OCI-M1 (cell line): ENCODE measurements at regions not wholly inside any gene's neighbourhood (a gene's known extent, or its start where the extent isn't known, plus 50 kb on each side); places are given as distances from the start of the nearest gene placed in this dataset.
"Not testable (repeated sequence)": the region's sequence is repeated elsewhere in the genome, so short reads cannot be mapped to it uniquely, and the experiment has no call there.

Experiments used
- DNase-seq: peaks from one replicate; lab custom pipeline; 2025; lab: John Stamatoyannopoulos, UW

DNA sequence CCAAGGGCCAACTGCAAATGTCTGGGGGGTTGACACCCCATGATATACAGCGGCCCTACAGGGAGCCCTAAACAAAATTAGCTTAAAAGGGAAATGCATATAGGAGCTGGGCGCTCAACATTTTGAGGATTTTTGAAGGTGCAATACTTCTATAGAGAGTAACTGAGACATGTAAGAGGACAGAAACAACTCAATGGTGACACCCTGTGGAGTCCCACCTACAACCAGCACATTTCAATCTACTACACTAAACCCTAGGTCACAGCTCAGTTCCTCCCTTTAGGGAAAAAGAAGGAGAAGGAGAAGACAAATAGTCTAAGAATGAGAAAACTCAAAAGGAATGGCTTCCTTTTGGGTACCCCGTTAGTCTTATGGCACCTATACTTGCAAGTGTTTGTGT is 1010.5 kb upstream of the NOVA1 start:
- peak; percentile 1 for DNase-seq

DNA sequence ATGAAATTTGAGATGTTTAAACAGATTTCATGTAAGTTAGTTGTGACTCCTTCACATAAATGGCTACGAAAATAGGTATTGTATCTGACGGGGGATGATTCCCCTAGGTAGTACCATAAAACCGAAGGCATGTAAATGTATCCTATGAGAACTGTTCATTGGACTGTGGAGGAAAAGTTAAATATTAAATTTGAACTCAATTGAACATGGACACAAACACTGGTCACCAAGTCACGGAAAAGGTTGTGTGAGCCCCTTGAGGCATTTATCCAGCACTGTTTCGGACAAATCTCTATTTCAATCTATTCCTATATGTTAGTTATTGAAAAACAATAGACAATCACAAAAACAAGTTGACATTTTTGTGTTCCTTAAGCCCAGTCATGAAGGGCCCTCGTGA is 1014.3 kb upstream of the NOVA1 start:
- no peak for DNase-seq

DNA sequence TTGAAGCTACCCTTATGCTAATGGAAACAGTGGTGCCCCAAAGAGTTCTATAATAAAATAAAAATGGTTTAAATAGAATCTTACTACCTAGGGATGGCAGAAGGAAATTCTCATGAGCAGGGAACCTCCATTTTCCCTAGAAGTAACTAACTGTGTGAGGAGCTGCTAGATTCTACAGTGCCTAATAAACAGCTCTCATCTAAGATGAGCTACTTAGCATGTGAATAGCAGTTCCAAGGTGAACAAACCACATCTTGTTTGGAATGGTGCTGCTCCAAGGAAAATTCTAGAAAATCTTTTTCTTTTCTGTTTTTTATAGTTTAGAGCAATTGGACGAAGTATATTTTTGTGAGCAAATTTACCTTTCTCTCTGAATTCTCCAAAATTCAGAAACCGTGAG is 1015.3 kb upstream of the NOVA1 start:
- DNase-seq, result no peak

DNA sequence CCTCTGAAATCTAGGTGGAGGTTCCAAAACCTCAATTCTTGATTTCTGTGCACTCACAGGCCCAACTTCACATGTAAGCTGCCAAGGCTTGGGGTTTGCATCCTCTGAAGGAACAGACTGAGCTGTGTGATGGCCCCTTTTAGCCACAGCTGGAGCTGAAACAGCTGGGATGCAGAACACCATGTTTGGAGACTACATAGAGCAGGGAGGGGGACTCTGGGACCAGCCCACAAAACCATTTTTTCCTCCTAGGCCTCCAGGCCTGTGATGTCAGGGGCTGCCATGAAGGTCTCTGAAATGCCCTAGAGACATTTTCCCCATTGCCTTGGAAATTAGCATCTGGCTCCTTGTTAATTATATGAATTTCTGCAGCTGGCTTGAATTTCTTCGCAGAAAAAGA is 1025.9 kb upstream of the NOVA1 start:
- no peak for DNase-seq

DNA sequence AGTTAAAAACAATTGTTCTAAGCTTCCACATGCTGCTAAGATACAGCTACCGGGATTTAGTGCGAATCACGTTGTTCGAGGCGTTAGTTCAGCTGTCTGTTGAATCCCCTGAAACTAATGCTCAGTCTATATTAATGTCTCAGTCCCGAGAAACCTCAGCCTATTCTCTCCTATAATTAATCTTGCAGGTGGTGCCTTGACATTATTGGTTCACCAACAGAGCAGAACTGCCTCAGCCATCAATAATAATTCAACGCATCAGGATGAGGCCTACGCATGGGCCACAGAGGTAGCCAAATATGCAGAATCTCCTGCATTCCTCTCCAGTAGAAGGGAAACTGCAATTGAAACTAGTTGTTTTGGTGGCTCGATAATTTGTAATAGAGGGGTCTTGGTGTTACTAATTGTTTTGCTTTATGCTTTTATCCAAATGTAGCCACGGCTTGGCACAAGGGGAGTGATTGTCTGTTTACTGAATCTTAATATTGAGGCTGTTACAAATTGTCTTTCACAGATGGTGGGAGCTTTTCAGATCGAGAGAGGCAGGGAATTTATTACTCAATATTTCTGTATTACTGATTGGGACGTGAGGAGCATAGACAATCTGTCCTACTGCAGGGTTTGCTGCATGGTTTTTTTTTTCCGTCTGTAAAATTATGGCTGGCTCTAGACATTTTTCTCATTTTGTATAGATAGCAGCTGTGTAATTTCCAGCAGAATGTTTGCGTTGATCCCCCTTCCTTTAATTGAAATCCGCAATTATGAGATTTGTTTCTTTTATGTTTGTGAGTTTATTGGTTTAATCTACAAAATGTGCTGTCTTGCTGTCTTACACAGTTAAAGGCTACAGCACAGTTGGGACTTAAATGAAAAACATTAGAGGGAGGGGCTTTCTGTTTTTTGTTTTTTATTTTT is 1036.5 kb upstream of the NOVA1 start:
- DNase-seq, result no peak

DNA sequence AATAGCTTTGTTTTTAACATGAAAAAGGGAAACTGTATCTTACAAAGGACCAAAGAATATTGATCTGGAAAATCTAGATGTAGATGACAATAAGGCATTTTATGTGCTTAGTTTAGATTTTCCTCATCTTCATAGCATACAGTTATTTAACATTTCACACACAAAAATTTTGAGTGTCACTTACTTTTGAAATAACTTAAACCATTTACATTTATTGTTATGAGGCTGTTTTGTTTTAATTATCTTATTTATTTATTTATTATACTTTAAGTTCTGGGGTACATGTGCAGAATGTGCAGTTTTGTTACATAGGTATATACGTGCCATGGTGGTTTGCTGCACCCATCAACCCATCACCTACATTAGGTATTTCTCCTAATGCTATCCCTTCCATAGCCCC is 1042.9 kb upstream of the NOVA1 start:
- not testable (repeated sequence) for DNase-seq

DNA sequence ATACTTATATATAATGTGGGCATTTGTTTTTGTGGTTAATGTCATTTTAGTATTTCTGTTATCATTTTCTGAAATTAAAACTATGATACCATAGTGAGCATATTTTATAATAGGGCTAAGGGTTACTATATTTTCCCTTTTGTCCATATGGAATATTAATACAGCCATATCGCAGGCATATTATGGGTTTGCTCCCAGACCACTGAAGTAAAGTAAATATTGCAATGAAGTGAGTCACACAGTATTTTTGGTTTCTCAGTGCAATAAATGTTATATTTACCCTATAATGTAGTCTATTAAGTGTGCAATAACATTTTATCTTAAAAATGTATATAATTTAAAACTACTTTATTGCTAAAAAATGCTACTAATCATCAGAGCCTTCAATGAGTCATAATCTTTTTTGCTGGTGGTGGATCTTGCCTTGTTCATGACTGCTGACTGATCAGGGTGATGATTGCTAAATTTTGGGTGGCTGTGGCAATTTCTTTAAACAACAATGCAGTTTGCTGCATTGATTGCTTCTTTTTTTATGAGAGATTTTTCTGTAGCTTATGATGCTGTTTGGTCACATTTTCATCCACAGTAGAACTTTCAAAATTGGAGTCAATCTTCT is 1044.5 kb upstream of the NOVA1 start:
- no peak for DNase-seq

DNA sequence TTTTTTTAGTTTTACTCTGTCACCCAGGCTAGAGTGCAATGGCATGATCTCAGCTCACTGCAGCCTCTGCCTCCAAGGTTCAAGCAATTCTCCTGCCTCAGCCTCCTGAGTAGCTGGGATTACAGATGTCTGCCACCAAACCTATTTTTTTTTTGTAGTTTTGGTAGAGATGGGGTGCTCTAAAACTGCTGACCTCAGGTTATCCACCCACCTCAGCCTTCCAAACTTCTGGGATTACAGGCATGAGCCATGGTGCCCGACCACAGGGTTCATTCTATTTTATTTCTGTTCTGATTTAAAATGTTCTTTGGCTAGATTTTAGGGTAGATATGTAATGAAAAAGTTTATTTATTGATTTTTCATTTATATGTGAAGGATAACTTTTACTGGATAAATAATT is 1062.8 kb upstream of the NOVA1 start:
- DNase-seq, result no peak

DNA sequence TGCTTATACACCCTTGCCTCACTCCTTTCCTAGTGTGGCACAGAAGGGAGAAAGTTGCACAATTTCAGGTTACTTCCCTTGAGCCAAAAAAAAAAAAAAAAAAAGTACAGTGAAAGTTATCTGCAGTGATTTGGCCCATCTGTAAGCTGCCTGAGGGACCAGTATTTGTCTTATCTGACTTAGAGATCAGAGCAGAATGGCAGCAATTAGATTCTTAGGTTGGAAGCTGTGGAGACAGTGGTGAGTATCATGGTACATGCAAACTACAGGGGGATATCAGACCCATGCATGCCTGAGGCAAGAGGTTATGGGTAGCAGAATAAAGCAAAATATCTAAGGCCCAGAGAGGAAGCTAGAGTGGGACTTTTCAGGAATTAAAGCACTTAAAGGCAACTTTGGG is 1070.7 kb upstream of the NOVA1 start:
- no peak for DNase-seq

DNA sequence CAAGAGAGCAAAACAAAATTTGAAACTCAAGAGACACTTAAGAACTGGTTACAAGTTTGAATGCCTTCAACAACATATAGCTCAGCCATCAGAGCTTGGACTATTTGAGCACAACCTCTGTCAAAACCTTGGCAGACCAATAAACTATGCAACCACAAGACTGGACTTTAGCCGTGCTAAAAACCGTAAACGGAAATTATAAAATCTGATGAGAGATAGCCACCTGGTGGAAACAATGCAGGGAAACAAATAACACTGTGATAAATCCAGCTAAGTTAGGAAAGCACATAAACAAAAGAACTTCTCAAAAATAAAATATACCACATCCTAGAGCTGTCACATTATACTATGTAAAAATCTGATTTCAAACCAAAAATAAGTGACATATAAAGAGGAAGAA is 1074.2 kb upstream of the NOVA1 start:
- DNase-seq, result peak; percentile 60

DNA sequence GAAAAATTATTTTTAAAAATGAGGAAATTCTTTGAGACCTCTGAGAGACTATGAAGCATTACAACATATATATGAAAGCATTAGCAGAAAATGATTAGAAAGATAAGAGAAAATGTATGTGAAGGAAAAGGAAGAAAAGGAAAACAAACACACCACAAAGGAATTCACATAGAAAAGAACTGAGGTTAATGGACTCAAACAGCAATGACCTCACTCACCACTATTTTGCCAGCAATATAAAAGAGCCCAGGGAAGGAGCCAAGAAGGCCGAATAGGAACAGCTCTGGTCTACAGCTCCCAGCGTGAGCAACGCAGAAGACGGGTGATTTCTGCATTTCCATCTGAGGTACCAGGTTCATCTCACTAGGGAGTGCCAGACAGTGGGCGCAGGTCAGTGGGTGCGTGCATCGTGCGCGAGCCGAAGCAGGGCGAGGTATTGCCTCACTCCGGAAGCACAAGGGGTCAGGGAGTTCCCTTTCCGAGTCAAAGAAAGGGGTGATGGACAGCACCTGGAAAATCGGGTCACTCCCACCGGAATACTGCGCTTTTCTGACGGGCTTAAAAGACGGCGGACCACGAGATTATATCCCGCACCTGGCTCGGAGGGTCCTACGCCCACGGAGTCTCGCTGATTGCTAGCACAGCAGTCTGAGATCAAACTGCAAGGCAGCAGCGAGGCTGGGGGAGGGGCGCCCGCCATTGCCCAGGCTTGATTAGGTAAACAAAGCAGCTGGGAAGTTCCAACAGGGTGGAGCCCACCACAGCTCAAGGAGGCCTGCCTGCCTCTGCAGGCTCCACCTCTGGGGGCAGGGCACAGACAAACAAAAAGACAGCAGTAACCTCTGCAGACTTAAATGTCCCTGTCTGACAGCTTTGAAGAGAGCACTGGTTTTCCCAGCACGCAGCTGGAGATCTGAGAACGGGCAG is 1075.2 kb upstream of the NOVA1 start:
- DNase-seq, result not testable (repeated sequence)

DNA sequence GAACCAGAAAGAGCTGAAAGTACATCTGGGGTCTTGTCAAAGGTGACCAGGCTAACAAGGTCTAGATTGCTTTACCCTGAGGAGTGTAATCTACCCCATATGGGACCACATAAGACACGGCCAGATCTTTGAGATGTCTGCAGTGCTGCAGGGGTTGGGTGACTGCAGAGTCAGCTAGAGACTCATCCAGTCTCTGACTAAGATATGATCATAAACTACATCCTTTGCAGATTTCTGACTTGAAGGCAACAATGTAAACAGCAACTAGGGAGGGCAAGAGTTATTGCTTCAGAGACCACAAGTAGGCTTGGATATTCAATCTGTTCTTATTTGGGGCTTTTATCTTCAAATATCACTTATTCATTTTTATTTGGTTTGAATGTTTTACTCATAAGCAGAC is 1080.5 kb upstream of the FOXG1 start:
- no peak for DNase-seq

DNA sequence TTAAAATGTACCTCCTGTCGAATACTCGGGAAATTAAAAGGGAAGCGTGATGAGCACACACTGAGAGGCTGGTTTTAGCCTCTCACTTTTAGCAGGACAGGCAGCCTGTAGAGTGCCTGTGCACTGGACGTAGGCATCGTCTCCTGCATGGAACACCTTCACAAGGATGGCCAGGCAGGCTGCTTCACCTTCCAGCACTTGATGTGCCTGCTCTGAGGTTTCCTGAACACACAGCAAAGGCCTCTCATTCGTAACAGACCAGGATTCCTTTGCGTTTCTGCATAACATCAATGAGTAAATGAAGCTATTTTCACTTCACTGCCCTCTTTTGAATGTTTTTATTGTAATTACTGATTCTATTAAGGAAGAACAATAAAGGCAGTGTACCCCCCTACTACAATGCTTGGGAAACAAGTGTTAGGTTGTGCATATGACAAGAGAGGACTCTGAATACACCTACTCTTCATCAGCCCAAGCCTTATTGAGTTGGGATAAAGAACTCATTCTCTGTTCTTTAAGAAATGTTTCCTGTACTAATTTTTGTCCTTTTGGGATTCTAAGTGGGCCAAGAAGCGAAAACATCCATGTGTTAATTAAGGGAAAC is 1077.6 kb upstream of the FOXG1 start:
- DNase-seq, result no peak

DNA sequence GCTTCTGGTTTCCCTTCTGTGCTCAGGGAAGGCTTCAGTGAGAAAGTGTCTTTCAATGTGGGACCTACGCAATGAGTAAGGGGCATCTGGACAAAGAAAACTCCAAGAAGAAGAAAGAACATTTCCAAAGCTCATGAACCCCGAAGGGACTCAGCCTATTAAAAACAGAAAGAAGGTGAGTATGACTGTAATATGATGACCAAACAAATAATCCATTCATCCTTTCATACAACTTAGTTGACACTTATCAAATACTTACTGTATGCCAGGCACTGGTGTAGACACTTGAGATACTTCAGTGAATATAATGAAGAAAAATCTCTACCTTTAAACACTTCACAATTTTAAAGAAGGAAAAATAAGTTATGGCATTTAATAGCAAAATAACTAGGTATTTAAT is 1054.2 kb upstream of the FOXG1 start:
- DNase-seq, result no peak

DNA sequence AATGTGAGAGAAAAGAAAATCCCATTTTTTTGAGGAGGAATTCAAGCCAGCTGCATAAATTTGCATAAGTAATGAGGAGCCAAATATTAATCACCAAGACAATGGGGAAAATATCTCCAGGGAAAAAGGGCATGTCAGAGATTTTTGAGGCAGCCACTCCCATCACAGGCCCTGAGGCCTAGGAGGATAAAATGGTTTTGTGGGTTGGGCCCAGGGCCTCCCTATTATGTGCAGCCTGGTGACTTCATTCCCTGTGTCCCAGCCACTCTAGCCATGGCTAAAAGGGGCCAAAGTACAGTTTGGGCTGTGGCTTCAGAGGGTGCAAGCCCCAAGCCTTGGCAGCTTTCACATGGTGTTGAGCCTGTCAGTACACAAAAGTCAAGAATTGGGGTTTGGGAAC is 1051.0 kb upstream of the FOXG1 start:
- no peak for DNase-seq

DNA sequence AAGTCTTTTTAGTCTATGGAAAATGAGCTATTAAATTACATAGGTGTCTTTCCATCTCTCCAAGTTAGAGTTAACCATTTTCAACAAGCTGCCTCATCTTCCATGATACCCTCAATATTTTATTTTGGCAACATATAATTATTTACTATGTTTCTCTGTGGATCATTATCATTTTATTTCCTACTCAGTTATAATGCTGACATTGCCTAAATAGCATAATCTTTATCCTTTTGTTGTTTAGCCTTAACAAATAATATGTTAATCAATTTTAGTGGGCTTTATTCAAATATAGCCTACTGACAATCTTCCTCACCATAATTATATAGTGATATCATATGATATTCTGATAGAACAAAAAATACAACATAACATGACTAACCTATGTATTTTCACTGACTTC is 1044.8 kb upstream of the FOXG1 start:
- DNase-seq, result no peak

DNA sequence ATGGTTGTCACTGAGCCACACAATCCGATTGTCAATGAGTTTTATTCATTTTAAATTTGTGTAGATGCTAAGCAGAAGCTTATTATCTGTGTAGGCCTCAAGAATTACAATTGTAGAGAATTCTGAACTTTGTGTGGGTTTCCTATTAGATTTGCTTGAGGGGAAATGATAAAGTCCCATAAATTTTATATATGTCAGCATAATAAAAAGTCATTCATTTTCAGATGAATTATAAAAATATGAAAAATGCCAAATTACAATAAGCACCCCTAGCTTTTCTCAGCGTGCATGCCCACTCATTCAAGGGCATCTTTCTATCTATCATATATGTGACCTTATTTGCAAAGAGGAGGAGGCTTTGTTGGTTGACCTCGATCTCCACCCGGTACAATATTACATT is 1041.1 kb upstream of the FOXG1 start:
- DNase-seq, result no peak

DNA sequence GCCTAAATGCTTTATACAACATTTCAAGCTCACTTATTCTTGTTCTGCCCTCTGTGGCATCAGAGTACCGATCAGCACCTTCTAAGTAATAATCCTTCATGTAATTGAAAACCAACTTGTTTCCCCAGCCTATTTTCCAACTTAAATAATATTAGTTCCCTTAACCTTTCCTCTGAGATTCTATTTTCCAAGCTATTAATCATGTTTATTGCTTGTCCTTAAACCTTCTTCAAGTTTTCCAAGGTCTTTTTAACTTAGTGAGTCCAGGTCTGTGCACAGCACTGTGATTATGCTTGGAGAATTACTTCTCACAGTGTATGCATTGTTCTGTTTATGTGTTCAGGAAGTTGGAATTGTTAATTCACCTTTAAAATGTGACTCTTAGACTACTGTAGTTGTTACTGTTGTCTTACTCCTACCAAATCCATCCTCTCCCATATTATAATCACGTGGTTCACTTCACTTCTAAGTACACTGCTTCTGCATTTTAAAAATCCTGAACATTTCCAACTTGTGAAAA is 1039.3 kb upstream of the FOXG1 start:
- DNase-seq, result no peak

DNA sequence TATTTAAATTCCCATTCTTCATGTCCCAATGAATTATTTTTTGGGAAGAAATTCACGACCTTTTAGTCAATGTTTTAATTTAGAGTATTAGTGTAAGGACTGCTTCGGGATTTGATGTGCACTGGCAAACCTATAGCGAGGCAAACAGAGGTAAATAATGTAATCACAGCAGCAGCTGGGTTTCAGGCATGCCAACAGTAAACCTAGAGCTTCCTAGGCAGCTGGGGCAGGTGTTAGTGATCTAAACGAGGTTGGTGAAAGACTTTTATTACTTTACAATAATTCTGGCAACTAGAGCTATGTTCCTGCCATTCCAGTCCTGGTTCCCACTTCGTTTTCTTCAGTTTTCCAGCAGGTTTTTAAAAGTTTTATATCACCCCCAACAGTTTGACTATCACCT is 1036.4 kb upstream of the FOXG1 start:
- DNase-seq, result no peak

DNA sequence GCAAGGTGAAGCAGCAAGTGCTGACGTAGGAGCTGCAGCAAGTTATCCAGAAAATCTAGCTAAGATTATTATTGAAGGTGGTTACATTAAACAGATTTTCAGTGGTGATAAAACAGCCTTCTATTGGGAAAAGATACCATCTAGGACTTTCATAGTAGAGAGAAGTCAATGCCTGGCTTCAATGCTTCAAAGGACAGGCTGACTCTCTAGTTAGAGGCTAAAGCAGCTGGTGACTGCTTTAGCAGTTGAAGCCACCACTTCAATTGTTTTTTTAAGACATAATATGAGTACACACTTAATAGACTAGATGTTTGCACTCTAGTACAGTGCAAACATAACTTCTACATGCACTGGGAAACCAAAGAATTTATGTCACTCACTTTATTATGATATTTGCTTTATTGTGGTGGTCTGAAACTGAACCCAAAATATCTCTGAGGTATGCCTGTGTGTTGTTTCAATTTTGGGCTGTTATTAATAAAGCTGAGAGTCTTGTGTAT is 1026.9 kb upstream of the FOXG1 start:
- DNase-seq, result no peak

DNA sequence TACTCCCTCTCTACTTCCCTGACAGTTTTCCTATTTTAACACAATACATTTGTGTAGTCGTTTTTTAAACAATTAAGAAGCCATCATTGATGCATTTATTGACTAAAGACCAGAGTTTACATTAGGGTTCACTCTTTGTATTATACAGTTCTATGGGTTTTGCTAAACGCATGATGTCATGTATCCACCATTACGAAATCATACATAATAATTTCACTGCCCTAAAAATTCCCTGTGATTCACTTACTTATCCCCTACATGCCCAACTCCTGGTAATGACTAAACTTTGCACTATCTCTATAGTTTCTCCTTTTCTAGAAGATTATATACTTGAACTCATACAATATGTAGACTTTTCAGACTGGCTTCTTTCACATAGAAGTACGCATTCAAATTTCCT is 1016.5 kb upstream of the FOXG1 start:
- no peak for DNase-seq

DNA sequence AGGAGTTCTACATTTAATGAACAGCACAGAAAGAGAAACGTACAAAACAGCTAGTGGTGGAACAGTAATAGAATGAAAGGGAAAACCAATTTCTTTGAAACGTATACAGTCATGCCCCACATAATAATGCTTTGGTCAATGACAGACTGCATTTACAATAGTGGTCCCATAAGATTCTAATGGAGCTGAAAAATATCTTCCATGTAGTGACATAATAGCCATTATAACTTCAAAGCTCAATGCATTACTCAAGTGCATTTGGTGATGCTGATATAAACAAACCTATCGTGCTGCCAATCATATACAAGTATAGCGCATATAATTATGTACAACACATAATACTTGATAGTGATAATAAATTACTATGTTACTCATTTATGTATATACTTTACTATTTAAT is 1008.9 kb upstream of the FOXG1 start:
- DNase-seq, result not testable (repeated sequence)
